WTC11 (cell line): ENCODE measurements at regions not wholly inside any gene's neighbourhood (a gene's known extent, or its start where the extent isn't known, plus 50 kb on each side); places are given as distances from the start of the nearest gene placed in this dataset.

Experiments
- ATF2 ChIP-seq: sonication (generic); formaldehyde crosslinking; IDR thresholded peaks from 2 replicates; pipeline ENCODE4 v1.8.1; 2022; ENCODE audit warnings: low read depth, missing genetic modification reagents, borderline replicate concordance
- ATF6 ChIP-seq: sonication (generic); formaldehyde crosslinking; IDR thresholded peaks from 2 replicates; pipeline ENCODE4 v1.8.1; 2023; ENCODE audit warnings: mild to moderate bottlenecking, missing genetic modification reagents
- GABPB1 ChIP-seq: sonication (generic); formaldehyde crosslinking; IDR thresholded peaks from 2 replicates; pipeline ENCODE4 v1.8.1; 2023; ENCODE audit warnings: mild to moderate bottlenecking, missing genetic modification reagents
- NFATC4 ChIP-seq: fragments of 250-450 bp; sonication (Bioruptor Pico); IDR thresholded peaks from 2 replicates; pipeline ENCODE4 v1.9.0; 2021; ENCODE audit warnings: mild to moderate bottlenecking
- NFE2L1 ChIP-seq: sonication (generic); formaldehyde crosslinking; IDR thresholded peaks from 2 replicates; pipeline ENCODE4 v1.8.1; 2023; ENCODE audit warnings: missing genetic modification reagents
- NR2C2 ChIP-seq: sonication (generic); formaldehyde crosslinking; IDR thresholded peaks from 2 replicates; pipeline ENCODE4 v1.8.0; 2022; ENCODE audit warnings: mild to moderate bottlenecking, missing genetic modification reagents
- USF1 ChIP-seq: sonication (generic); formaldehyde crosslinking; IDR thresholded peaks from 2 replicates; pipeline ENCODE4 v1.8.0; 2022; ENCODE audit warnings: mild to moderate bottlenecking, missing genetic modification reagents
- ZNF232 ChIP-seq: sonication (generic); formaldehyde crosslinking; IDR thresholded peaks from 2 replicates; pipeline ENCODE4 v1.8.0; 2022; ENCODE audit warnings: mild to moderate bottlenecking, missing genetic modification reagents
- TF ChIP-seq, protein P1 (sequence below): sonication (generic); formaldehyde crosslinking; IDR thresholded peaks from 2 replicates; pipeline ENCODE4 v1.8.0; 2022; ENCODE audit warnings: mild to moderate bottlenecking, missing genetic modification reagents
- TF ChIP-seq, protein P2 (sequence below): fragments of 200-600 bp; IDR thresholded peaks from 2 replicates; pipeline ENCODE4 v1.8.0; 2022; ENCODE audit warnings: antibody characterized with exemption
- TF ChIP-seq, protein P3 (sequence below): sonication (generic); formaldehyde crosslinking; IDR thresholded peaks from 2 replicates; pipeline ENCODE4 v1.8.1; 2023; ENCODE audit warnings: mild to moderate bottlenecking, missing genetic modification reagents, moderate library complexity

GRCh38 chr1:201718346-201719202, 110.4 kb upstream of the IPO9 start:
- TF ChIP-seq, protein P1, sequence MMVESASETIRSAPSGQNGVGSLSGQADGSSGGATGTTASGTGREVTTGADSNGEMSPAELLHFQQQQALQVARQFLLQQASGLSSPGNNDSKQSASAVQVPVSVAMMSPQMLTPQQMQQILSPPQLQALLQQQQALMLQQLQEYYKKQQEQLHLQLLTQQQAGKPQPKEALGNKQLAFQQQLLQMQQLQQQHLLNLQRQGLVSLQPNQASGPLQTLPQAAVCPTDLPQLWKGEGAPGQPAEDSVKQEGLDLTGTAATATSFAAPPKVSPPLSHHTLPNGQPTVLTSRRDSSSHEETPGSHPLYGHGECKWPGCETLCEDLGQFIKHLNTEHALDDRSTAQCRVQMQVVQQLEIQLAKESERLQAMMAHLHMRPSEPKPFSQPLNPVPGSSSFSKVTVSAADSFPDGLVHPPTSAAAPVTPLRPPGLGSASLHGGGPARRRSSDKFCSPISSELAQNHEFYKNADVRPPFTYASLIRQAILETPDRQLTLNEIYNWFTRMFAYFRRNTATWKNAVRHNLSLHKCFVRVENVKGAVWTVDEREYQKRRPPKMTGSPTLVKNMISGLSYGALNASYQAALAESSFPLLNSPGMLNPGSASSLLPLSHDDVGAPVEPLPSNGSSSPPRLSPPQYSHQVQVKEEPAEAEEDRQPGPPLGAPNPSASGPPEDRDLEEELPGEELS, result no peak
- TF ChIP-seq, protein P2, sequence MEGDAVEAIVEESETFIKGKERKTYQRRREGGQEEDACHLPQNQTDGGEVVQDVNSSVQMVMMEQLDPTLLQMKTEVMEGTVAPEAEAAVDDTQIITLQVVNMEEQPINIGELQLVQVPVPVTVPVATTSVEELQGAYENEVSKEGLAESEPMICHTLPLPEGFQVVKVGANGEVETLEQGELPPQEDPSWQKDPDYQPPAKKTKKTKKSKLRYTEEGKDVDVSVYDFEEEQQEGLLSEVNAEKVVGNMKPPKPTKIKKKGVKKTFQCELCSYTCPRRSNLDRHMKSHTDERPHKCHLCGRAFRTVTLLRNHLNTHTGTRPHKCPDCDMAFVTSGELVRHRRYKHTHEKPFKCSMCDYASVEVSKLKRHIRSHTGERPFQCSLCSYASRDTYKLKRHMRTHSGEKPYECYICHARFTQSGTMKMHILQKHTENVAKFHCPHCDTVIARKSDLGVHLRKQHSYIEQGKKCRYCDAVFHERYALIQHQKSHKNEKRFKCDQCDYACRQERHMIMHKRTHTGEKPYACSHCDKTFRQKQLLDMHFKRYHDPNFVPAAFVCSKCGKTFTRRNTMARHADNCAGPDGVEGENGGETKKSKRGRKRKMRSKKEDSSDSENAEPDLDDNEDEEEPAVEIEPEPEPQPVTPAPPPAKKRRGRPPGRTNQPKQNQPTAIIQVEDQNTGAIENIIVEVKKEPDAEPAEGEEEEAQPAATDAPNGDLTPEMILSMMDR, result no peak
- TF ChIP-seq USF1 (CRISPR knock-in tag), result no peak
- TF ChIP-seq ZNF232 (CRISPR knock-in tag), result no peak
- TF ChIP-seq, protein P3, sequence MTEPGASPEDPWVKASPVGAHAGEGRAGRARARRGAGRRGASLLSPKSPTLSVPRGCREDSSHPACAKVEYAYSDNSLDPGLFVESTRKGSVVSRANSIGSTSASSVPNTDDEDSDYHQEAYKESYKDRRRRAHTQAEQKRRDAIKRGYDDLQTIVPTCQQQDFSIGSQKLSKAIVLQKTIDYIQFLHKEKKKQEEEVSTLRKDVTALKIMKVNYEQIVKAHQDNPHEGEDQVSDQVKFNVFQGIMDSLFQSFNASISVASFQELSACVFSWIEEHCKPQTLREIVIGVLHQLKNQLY (CRISPR knock-in tag), result no peak
- TF ChIP-seq ATF2 (CRISPR knock-in tag), result no peak
- no peak for TF ChIP-seq NR2C2
- no peak for TF ChIP-seq GABPB1 (CRISPR knock-in tag)
- TF ChIP-seq NFATC4, result no peak
- no peak for TF ChIP-seq NFE2L1 (CRISPR knock-in tag)
- no peak for TF ChIP-seq ATF6 (CRISPR knock-in tag)
